ENCODE measurements at regions not wholly inside any gene's neighbourhood (a gene's known extent, or its start where the extent isn't known, plus 50 kb on each side); places are given as distances from the start of the nearest gene placed in this dataset.

DNA sequence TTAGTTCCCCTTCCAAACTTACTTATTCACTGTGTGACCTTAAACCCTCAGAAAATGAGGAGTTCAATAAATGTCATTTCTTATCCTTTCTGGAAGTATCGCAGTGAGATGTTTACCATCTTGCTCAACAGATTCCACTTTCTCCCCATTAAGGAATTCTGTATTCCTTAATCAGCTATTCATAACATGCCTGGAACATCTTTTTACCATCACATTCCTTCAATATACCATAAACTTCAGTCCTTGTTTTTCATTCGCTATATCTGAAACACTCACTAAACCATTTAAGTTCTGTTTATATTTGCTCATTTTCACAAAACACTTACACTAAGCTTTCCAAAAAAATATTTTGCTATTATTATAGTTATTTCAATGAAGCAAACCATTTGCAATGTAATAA is 1158.6 kb downstream of the CDH12 start:
- no peaks in the 10 kb centered on the region for H3K36me3 Mint-ChIP-seq (ENCODE audit: low read depth)
- DNase-seq: no peak
- TF ChIP-seq, protein P1, sequence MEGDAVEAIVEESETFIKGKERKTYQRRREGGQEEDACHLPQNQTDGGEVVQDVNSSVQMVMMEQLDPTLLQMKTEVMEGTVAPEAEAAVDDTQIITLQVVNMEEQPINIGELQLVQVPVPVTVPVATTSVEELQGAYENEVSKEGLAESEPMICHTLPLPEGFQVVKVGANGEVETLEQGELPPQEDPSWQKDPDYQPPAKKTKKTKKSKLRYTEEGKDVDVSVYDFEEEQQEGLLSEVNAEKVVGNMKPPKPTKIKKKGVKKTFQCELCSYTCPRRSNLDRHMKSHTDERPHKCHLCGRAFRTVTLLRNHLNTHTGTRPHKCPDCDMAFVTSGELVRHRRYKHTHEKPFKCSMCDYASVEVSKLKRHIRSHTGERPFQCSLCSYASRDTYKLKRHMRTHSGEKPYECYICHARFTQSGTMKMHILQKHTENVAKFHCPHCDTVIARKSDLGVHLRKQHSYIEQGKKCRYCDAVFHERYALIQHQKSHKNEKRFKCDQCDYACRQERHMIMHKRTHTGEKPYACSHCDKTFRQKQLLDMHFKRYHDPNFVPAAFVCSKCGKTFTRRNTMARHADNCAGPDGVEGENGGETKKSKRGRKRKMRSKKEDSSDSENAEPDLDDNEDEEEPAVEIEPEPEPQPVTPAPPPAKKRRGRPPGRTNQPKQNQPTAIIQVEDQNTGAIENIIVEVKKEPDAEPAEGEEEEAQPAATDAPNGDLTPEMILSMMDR (IDR thresholded peaks at IDR 0.05): no peak
- no peak overlapping the region for H3K4me3 Mint-ChIP-seq
- no peaks in the 10 kb centered on the region for H3K4me1 Mint-ChIP-seq (ENCODE audit: low read depth)
- no peaks in the 10 kb centered on the region for H3K27me3 Mint-ChIP-seq (ENCODE audit: insufficient read depth)
- H3K9me3 Mint-ChIP-seq: peaks cover 25% of the 10 kb centered on the region
- no peak overlapping the region for H3K27ac Mint-ChIP-seq

DNA sequence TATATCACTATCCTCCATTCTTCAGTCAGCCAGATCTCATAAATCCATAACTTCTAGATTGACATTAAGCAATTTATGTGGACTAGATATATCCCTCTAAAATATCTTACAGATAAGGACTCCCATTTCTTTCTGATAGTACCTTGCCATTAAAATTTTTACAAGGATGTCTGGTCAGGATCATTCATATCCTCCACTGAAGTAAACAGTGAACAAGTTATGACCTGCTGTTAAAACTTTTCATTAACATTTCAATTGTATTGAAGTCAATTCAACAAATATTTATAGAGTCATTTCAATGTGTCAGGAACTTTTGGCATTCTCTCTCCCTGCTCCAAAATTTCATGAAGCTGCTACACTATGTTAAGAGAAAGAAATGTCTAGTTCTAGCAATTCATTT is 1159.6 kb downstream of the CDH12 start:
- no peaks in the 10 kb centered on the region for H3K36me3 Mint-ChIP-seq (ENCODE audit: low read depth)
- no peaks in the 10 kb centered on the region for H3K4me1 Mint-ChIP-seq (ENCODE audit: low read depth)
- peaks cover 22% of the 10 kb centered on the region for H3K9me3 Mint-ChIP-seq
- no peak overlapping the region for H3K27ac Mint-ChIP-seq
- no peak for DNase-seq
- no peak overlapping the region for H3K4me3 Mint-ChIP-seq
- TF ChIP-seq, protein P1 (IDR thresholded peaks at IDR 0.05): no peak
- H3K27me3 Mint-ChIP-seq (ENCODE audit: insufficient read depth): no peaks in the 10 kb centered on the region

DNA sequence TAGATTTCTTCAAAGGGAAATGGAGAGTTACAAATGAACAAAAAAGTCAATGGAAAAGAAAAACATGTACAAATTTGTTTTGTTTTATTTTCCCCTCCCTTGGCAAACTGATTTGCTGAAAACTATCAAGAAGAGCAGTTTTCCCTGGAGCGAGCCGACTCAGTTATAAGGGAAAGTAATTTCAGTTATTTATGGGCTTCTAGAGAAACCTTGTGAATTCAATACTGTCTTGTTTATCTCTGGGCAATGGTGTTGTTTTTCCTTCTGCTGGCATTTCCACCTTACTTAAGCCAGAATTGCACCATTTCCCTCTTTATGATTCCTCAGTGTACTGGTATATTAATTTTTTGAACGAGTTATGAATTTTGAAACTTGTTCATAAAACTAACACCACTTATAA is 1163.6 kb downstream of the CDH12 start:
- Mint-ChIP-seq H3K36me3 (ENCODE audit: low read depth) (no peaks in the 10 kb centered on the region), H3K27me3 (ENCODE audit: insufficient read depth) (no peaks in the 10 kb centered on the region), H3K4me3 (no peak overlapping the region), H3K9me3 (peaks cover 14% of the 10 kb centered on the region), H3K27ac (no peak overlapping the region), H3K4me1 (ENCODE audit: low read depth) (no peaks in the 10 kb centered on the region)
- no peak for DNase-seq
- TF ChIP-seq, protein P1 (IDR thresholded peaks at IDR 0.05): no peak

DNA sequence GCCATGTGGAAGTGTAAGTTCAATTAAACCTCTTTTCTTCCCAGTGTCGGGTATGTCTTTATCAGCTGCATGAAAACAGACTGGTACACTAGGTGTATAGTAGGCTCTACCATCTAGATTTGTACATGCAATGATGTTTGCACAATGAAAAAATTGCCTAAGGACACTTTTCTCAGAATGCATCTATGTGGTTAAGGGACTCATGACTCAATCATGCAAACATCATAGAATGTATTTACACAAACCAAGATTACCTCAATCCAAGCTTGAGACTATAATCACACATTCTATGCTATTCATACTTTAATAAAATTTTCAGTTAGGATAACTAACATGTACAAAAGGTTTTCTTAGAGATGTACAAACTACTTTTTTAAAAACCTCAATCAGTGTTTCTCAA is 1164.5 kb downstream of the CDH12 start:
- DNase-seq: no peak
- Mint-ChIP-seq H3K4me1 (ENCODE audit: low read depth) (no peaks in the 10 kb centered on the region), H3K27ac (no peak overlapping the region), H3K9me3 (peaks cover 14% of the 10 kb centered on the region), H3K4me3 (no peak overlapping the region), H3K36me3 (ENCODE audit: low read depth) (no peaks in the 10 kb centered on the region), H3K27me3 (ENCODE audit: insufficient read depth) (no peaks in the 10 kb centered on the region)
- TF ChIP-seq, protein P1 (IDR thresholded peaks at IDR 0.05): no peak

DNA sequence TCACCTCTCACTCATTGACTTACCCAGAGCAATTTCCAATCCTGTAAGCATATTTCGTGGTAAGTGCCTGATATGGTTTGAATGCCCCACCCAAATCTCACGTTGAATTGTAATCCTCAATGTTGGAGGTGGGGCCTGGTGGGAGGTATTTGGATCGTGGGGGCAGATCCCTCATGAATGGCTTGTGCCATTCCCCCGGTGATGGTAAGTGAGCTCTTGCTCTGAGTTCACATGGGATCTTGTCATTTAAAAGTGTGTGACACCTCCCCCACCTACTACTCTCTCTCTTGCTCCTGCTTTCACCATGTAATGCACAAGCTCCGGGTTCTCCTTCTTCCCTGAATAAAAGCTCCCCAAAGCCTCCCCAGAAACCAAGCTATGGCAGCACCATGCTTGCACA is 1165.5 kb downstream of the CDH12 start:
- DNase-seq: no peak
- H3K36me3 Mint-ChIP-seq (ENCODE audit: low read depth): no peaks in the 10 kb centered on the region
- peaks cover 14% of the 10 kb centered on the region for H3K9me3 Mint-ChIP-seq
- no peak overlapping the region for H3K4me3 Mint-ChIP-seq
- TF ChIP-seq, protein P1 (IDR thresholded peaks at IDR 0.05): no peak
- H3K4me1 Mint-ChIP-seq (ENCODE audit: low read depth): no peaks in the 10 kb centered on the region
- no peaks in the 10 kb centered on the region for H3K27me3 Mint-ChIP-seq (ENCODE audit: insufficient read depth)
- H3K27ac Mint-ChIP-seq: no peak overlapping the region

DNA sequence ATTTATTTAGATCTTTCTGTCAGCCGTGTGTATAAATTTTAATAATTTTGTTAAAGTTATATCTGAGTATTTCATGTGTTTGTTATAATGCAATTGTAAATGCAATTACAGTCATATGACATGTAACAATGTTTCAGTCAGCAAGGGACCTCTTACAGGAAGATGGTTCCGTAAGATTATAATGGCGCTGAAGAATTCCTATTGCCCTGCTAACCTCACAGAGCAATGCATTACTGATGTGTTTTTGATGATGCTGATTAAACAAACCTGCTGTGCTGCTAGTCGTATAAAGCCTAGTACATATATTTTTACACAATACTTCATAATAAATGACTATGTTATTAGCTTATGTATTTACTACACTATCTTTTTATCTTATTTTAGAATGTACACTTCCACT is 1166.4 kb downstream of the CDH12 start:
- H3K27me3 Mint-ChIP-seq (ENCODE audit: insufficient read depth): no peaks in the 10 kb centered on the region

More for the DNA sequence above, 1166.4 kb downstream of the CDH12 start:
- Mint-ChIP-seq H3K4me3 (no peak overlapping the region), H3K9me3 (peaks cover 8% of the 10 kb centered on the region; the same call in 1 of the 2 replicates), H3K4me1 (ENCODE audit: low read depth) (no peaks in the 10 kb centered on the region), H3K27ac (no peak overlapping the region), H3K36me3 (ENCODE audit: low read depth) (no peaks in the 10 kb centered on the region)
- TF ChIP-seq, protein P1 (IDR thresholded peaks at IDR 0.05): no peak
- DNase-seq: no peak
